GM12801 (cell line): ENCODE measurements at regions not wholly inside any gene's neighbourhood (a gene's known extent, or its start where the extent isn't known, plus 50 kb on each side); places are given as distances from the start of the nearest gene placed in this dataset.

ENCODE experiments used
- CTCF ChIP-seq: IDR thresholded peaks from one replicate; pipeline ENCODE4 v1.5.1; 2011; ENCODE audit warnings: control low read depth; ENCODE audit not compliant: insufficient read length; ENCODE audit errors: extremely low read depth

GRCh38 chr1:58430421-58431275, 115.9 kb downstream of the OMA1 start:
- TF ChIP-seq CTCF = no peak

GRCh38 chr1:58426918-58427317, 119.6 kb downstream of the OMA1 start:
- no peak for TF ChIP-seq CTCF

- TF ChIP-seq CTCF = no peak
Observed at GRCh38 chr1:58422436-58422835, 124.1 kb downstream of the OMA1 start.

GRCh38 chr1:58418283-58419228, 128.0 kb downstream of the OMA1 start:
- TF ChIP-seq CTCF = no peak

GRCh38 chr1:58412071-58412580, 134.4 kb downstream of the OMA1 start:
- TF ChIP-seq CTCF = no peak

- no peak for TF ChIP-seq CTCF
Observed at GRCh38 chr1:58409890-58410289, 136.6 kb downstream of the OMA1 start.

GRCh38 chr1:58409336-58409735, 137.2 kb downstream of the OMA1 start:
- no peak for TF ChIP-seq CTCF
